Naive thymus-derived CD4-positive, alpha-beta T cell (primary cell): ENCODE measurements at regions not wholly inside any gene's neighbourhood (a gene's known extent, or its start where the extent isn't known, plus 50 kb on each side); places are given as distances from the start of the nearest gene placed in this dataset.
"Not testable (repeated sequence)": the region's sequence is repeated elsewhere in the genome, so short reads cannot be mapped to it uniquely, and the experiment has no call there.

ENCODE experiments used
- ATAC-seq: fragments of 150-1000 bp; cut with Tn5 transposase; 2 replicates; pipeline ENCODE4 v1.10.0; 2021; ENCODE audit warnings: mild to moderate bottlenecking, moderate library complexity
- CTCF ChIA-PET: fragments of 350-600 bp; sonication (Branson Sonifier 250); formaldehyde crosslinking; loops from one replicate; lab custom pipeline; 2021; ENCODE audit warnings: antibody characterized with exemption; lab: Charles Lee
- POLR2A ChIA-PET: fragments of 350-600 bp; sonication (Branson Sonifier 250); formaldehyde crosslinking; loops from one replicate; lab custom pipeline; 2021; ENCODE audit warnings: antibody characterized with exemption, inconsistent platforms; lab: Charles Lee
- DNase-seq, 9 donors: peaks; one replicate each; pipeline versions ENCODE4 v3.0.0 to v3.0.0-alpha.2; 2020 to 2022; ENCODE audit warnings: mixed read lengths in 1 of 9
- H3K27ac ChIP-seq: one replicate; pipeline ENCODE4 v1.7.0; 2013; ENCODE audit warnings: mild to moderate bottlenecking, low read depth, low read length, moderate library complexity
- H3K27me3 ChIP-seq, 2 donors: one replicate each; pipeline ENCODE4 v1.7.0; 2013; ENCODE audit warnings: low read length in 2 of 2, mild to moderate bottlenecking in 2 of 2, moderate library complexity in 2 of 2; ENCODE audit not compliant: control insufficient read depth in 2 of 2, insufficient read depth in 2 of 2
- H3K36me3 ChIP-seq, 3 experiments: 1 replicate in 2 of 3; 2 replicates in 1 of 3; pipeline ENCODE4 v1.7.0; 2013; ENCODE audit warnings: low read length in 3 of 3, mild to moderate bottlenecking in 3 of 3, moderate library complexity in 1 of 3; ENCODE audit not compliant: insufficient read depth in 3 of 3, control insufficient read depth in 2 of 3
- H3K4me1 ChIP-seq, 2 donors: one replicate each; pipeline ENCODE4 v1.7.0; 2013; ENCODE audit warnings: low read length in 2 of 2, mild to moderate bottlenecking in 2 of 2, moderate library complexity in 1 of 2; ENCODE audit not compliant: control insufficient read depth in 2 of 2, insufficient read depth in 2 of 2
- H3K4me3 ChIP-seq: 2 replicates; pipeline ENCODE4 v1.7.0; 2013; ENCODE audit warnings: mild to moderate bottlenecking, low read length
- H3K9me3 ChIP-seq, 3 experiments: 1 replicate in 2 of 3; 2 replicates in 1 of 3; pipeline ENCODE4 v1.7.0; 2013; ENCODE audit warnings: low read length in 3 of 3; ENCODE audit not compliant: control insufficient read depth in 2 of 3
- H3K27ac Mint-ChIP-seq, 9 donors: one replicate each; pipeline ENCODE4 v1.8.0; 2020 to 2022; ENCODE audit warnings: mixed read lengths in 9 of 9, mild to moderate bottlenecking in 8 of 9, moderate library complexity in 5 of 9, inconsistent platforms in 2 of 9
- H3K27me3 Mint-ChIP-seq, 5 donors: one replicate each; pipeline ENCODE4 v1.8.0; 2021 to 2022; ENCODE audit warnings: mixed read lengths in 5 of 5, mild to moderate bottlenecking in 1 of 5
- H3K36me3 Mint-ChIP-seq, 5 donors: one replicate each; pipeline ENCODE4 v1.8.0; 2020 to 2022; ENCODE audit warnings: mixed read lengths in 5 of 5, mild to moderate bottlenecking in 3 of 5, inconsistent platforms in 1 of 5
- H3K4me1 Mint-ChIP-seq, 7 donors: one replicate each; pipeline ENCODE4 v1.8.0; 2020 to 2022; ENCODE audit warnings: mixed read lengths in 7 of 7, mild to moderate bottlenecking in 3 of 7, inconsistent platforms in 1 of 7
- H3K4me3 Mint-ChIP-seq, 10 donors: one replicate each; pipeline ENCODE4 v1.8.0; 2020 to 2022; ENCODE audit warnings: mild to moderate bottlenecking in 10 of 10, mixed read lengths in 10 of 10, moderate library complexity in 6 of 10, inconsistent platforms in 2 of 10
- H3K9me3 Mint-ChIP-seq, 11 donors: one replicate each; pipeline ENCODE4 v1.8.0; 2020 to 2022; ENCODE audit warnings: mixed read lengths in 11 of 11, mild to moderate bottlenecking in 4 of 11, inconsistent platforms in 1 of 11, moderate library complexity in 1 of 11
- intact Hi-C, 2 donors: fragments of 100-400 bp; cut with micrococcal nuclease; formaldehyde crosslinking; loops; one replicate each; pipeline ENCODE4 v1.15.1; 2023

GRCh38 chr1:207262891-207263290 lies 58.6 kb upstream of the CD55 start:
- H3K27ac ChIP-seq, ATAC-seq, H3K27ac Mint-ChIP-seq, H3K4me1 Mint-ChIP-seq, CTCF ChIA-PET, DNase-seq, H3K27me3 Mint-ChIP-seq, H3K4me1 ChIP-seq, H3K27me3 ChIP-seq, H3K36me3 ChIP-seq, H3K9me3 ChIP-seq, H3K4me3 Mint-ChIP-seq, H3K4me3 ChIP-seq: not testable (repeated sequence)
- Mint-ChIP-seq H3K36me3 (peaks cover 0 to 12% (median 6%) of the 10 kb centered on the region in 5 donors), H3K9me3 (peaks cover 0 to 11% (median 4%) of the 10 kb centered on the region in 11 donors)
- POLR2A ChIA-PET, result interaction anchor here (0.6 to 0.9 kb wide), 3 partner anchors 18 to 86 kb away, joined by 3 read pairs; no protein-coding TSS in a partner anchor
- intact Hi-C loops, result loop anchor here in 1 of 2 donors (10.0 kb wide), 1 partner anchor 142 kb away; no protein-coding TSS in a partner anchor

- ChIA-PET POLR2A (interaction anchor here (0.6 kb wide), 1 partner anchor 15 kb away, joined by 3 read pairs; no protein-coding TSS in a partner anchor), CTCF (no interaction called here)
- Histone ChIP-seq H3K4me1 (no peaks in the 10 kb centered on the region), H3K4me3 (no peak overlapping the region), H3K36me3 (no peaks in the 10 kb centered on the region), H3K27ac (no peak overlapping the region), H3K9me3 (no peaks in the 10 kb centered on the region), H3K27me3 (no peaks in the 10 kb centered on the region)
- Mint-ChIP-seq H3K4me3 (no peak overlapping the region), H3K9me3 (peaks cover 0 to 7% (median 0%) of the 10 kb centered on the region in 11 donors), H3K27me3 (peaks cover 0 to 13% (median 4%) of the 10 kb centered on the region in 5 donors), H3K4me1 (peaks cover 0 to 11% (median 2%) of the 10 kb centered on the region in 7 donors), H3K27ac (no peak overlapping the region), H3K36me3 (peaks cover 0 to 10% (median 4%) of the 10 kb centered on the region in 5 donors)
- ATAC-seq (no peak), DNase-seq (no peak)
- intact Hi-C loops, result loop anchor here in 1 of 2 donors (10.0 kb wide), 1 partner anchor 140 kb away; no protein-coding TSS in a partner anchor
Measured at GRCh38 chr1:207264663-207265252, 56.7 kb upstream of the CD55 start.

- H3K27ac Mint-ChIP-seq, result no peak overlapping the region
Measured at GRCh38 chr1:207268337-207268736, 53.1 kb upstream of the CD55 start.

GRCh38 chr1:207268753-207269511 lies 52.5 kb upstream of the CD55 start:
- Mint-ChIP-seq H3K27ac (peak overlapping the region in 1 of 9 donors; percentile 2), H3K9me3 (peaks cover 0 to 18% (median 9%) of the 10 kb centered on the region in 11 donors), H3K4me1 (peaks cover 0 to 11% (median 2%) of the 10 kb centered on the region in 7 donors), H3K4me3 (no peak overlapping the region), H3K36me3 (peaks cover 0 to 6% (median 3%) of the 10 kb centered on the region in 5 donors), H3K27me3 (peaks cover 0 to 20% (median 0%) of the 10 kb centered on the region in 5 donors)
- CTCF ChIA-PET, result no interaction called here
- DNase-seq (no peak), ATAC-seq (no peak)
- Histone ChIP-seq H3K36me3 (no peaks in the 10 kb centered on the region), H3K27me3 (no peaks in the 10 kb centered on the region), H3K4me3 (no peak overlapping the region), H3K9me3 (no peaks in the 10 kb centered on the region), H3K4me1 (no peaks in the 10 kb centered on the region), H3K27ac (no peak overlapping the region)
- intact Hi-C loops, result loop anchor here in 1 of 2 donors (10.0 kb wide), 1 partner anchor 136 kb away; no protein-coding TSS in a partner anchor
- POLR2A ChIA-PET, result no interaction called here

More at GRCh38 chr1:207268337-207268736, 53.1 kb upstream of the CD55 start:
- ChIA-PET CTCF (no interaction called here), POLR2A (no interaction called here)
- no peak overlapping the region for H3K4me3 ChIP-seq
- Mint-ChIP-seq H3K36me3 (peaks cover 0 to 5% (median 3%) of the 10 kb centered on the region in 5 donors), H3K9me3 (peaks cover 0 to 13% (median 5%) of the 10 kb centered on the region in 11 donors), H3K4me3 (no peak overlapping the region), H3K4me1 (peaks cover 0 to 11% (median 2%) of the 10 kb centered on the region in 7 donors), H3K27me3 (peaks cover 0 to 14% (median 0%) of the 10 kb centered on the region in 5 donors)
- H3K27me3 ChIP-seq, result no peaks in the 10 kb centered on the region
- H3K27ac ChIP-seq, result no peak overlapping the region
- H3K4me1 ChIP-seq, result no peaks in the 10 kb centered on the region
- H3K9me3 ChIP-seq, result no peaks in the 10 kb centered on the region
- no peak for ATAC-seq
- no peaks in the 10 kb centered on the region for H3K36me3 ChIP-seq
- intact Hi-C loops, result loop anchor here in 1 of 2 donors (10.0 kb wide), 1 partner anchor 136 kb away; no protein-coding TSS in a partner anchor
- no peak for DNase-seq
